ENCODE measurements at regions not wholly inside any gene's neighbourhood (a gene's known extent, or its start where the extent isn't known, plus 50 kb on each side); places are given as distances from the start of the nearest gene placed in this dataset.

- no peaks in the 10 kb centered on the region for H4K20me1 ChIP-seq (ENCODE audit: control insufficient read depth, extremely low read depth, insufficient read depth, low read length)
- H3K4me3 ChIP-seq (ENCODE audit: control insufficient read depth in 2 of 3, extremely low read depth in 1 of 3, insufficient read depth in 2 of 3, low read depth in 1 of 3, low read length in 3 of 3) = no peak overlapping the region
- FAIRE-seq = no peak
- no peaks in the 10 kb centered on the region for H3K9me1 ChIP-seq (ENCODE audit: control insufficient read depth, extremely low read depth, insufficient read depth, low read length)
- TF ChIP-seq CTCF (optimal IDR thresholded peaks at IDR 0.05 in 1 of 3, IDR thresholded peaks at IDR 0.05 in 1 of 3, conservative IDR thresholded peaks at IDR 0.05 in 1 of 3; ENCODE audit: extremely low read depth in 1 of 3, insufficient read depth in 2 of 3, low read length in 3 of 3) = no peak
- no peak for TF ChIP-seq EZH2 (IDR thresholded peaks at IDR 0.05; ENCODE audit: low read length)
- H3K9ac ChIP-seq (ENCODE audit: control insufficient read depth, extremely low read depth, insufficient read depth, low read length) = no peak overlapping the region
- no peak overlapping the region for H3K4me2 ChIP-seq (ENCODE audit: control insufficient read depth, extremely low read depth, insufficient read depth, low read depth, low read length)
- no peak for DNase-seq (ENCODE audit: low read depth, low spot score)
- H3K27me3 ChIP-seq (ENCODE audit: control insufficient read depth, extremely low read depth, insufficient read depth, low read length) = no peaks in the 10 kb centered on the region
- H3K4me1 ChIP-seq (ENCODE audit: control insufficient read depth, extremely low read depth, insufficient read depth, low read length) = peaks cover 6% of the 10 kb centered on the region
- H3K27ac ChIP-seq (ENCODE audit: control insufficient read depth, insufficient read depth, low read length) = no peak overlapping the region
- dilution Hi-C loops (cut with MboI; ENCODE audit: extremely low pct_ligation_motif_present, low sequenced_read_pairs) = no loop called here
- H3K36me3 ChIP-seq (ENCODE audit: control insufficient read depth in 2 of 2, extremely low read depth in 1 of 2, insufficient read depth in 2 of 2, low read length in 2 of 2) = no peaks in the 10 kb centered on the region
- no peaks in the 10 kb centered on the region for H3K9me3 ChIP-seq (ENCODE audit: control insufficient read depth, low read depth, low read length)
- no peak overlapping the region for H2AFZ ChIP-seq (ENCODE audit: control insufficient read depth, low read length)
- no peaks in the 10 kb centered on the region for H3K79me2 ChIP-seq (ENCODE audit: control insufficient read depth, insufficient read depth, low read length)
These were observed 625.0 kb downstream of the MCTP2 start for GRCh38 chr15:94856267-94856854.

GRCh38 chr15:94857466-94857865 is 626.1 kb downstream of the MCTP2 start:
- no peaks in the 10 kb centered on the region for H3K9me1 ChIP-seq (ENCODE audit: control insufficient read depth, extremely low read depth, insufficient read depth, low read length)
- H3K4me1 ChIP-seq (ENCODE audit: control insufficient read depth, extremely low read depth, insufficient read depth, low read length) = peaks cover 6% of the 10 kb centered on the region
- no peak overlapping the region for H3K27ac ChIP-seq (ENCODE audit: control insufficient read depth, insufficient read depth, low read length)
- no peak overlapping the region for H3K9ac ChIP-seq (ENCODE audit: control insufficient read depth, extremely low read depth, insufficient read depth, low read length)
- no peaks in the 10 kb centered on the region for H3K36me3 ChIP-seq (ENCODE audit: control insufficient read depth in 2 of 2, extremely low read depth in 1 of 2, insufficient read depth in 2 of 2, low read length in 2 of 2)
- H3K79me2 ChIP-seq (ENCODE audit: control insufficient read depth, insufficient read depth, low read length) = no peaks in the 10 kb centered on the region
- TF ChIP-seq EZH2 (IDR thresholded peaks at IDR 0.05; ENCODE audit: low read length) (no peak), CTCF (optimal IDR thresholded peaks at IDR 0.05 in 1 of 3, IDR thresholded peaks at IDR 0.05 in 1 of 3, conservative IDR thresholded peaks at IDR 0.05 in 1 of 3; ENCODE audit: extremely low read depth in 1 of 3, insufficient read depth in 2 of 3, low read length in 3 of 3) (no peak)
- no peaks in the 10 kb centered on the region for H3K9me3 ChIP-seq (ENCODE audit: control insufficient read depth, low read depth, low read length)
- DNase-seq (ENCODE audit: low read depth, low spot score) (no peak), FAIRE-seq (no peak)
- no peak overlapping the region for H3K4me3 ChIP-seq (ENCODE audit: control insufficient read depth in 2 of 3, extremely low read depth in 1 of 3, insufficient read depth in 2 of 3, low read depth in 1 of 3, low read length in 3 of 3)
- H2AFZ ChIP-seq (ENCODE audit: control insufficient read depth, low read length) = no peak overlapping the region
- dilution Hi-C loops (cut with MboI; ENCODE audit: extremely low pct_ligation_motif_present, low sequenced_read_pairs) = no loop called here
- no peaks in the 10 kb centered on the region for H4K20me1 ChIP-seq (ENCODE audit: control insufficient read depth, extremely low read depth, insufficient read depth, low read length)
- no peak overlapping the region for H3K4me2 ChIP-seq (ENCODE audit: control insufficient read depth, extremely low read depth, insufficient read depth, low read depth, low read length)
- no peaks in the 10 kb centered on the region for H3K27me3 ChIP-seq (ENCODE audit: control insufficient read depth, extremely low read depth, insufficient read depth, low read length)

Data from keratinocyte (primary cell).